IPS-15b (cell line): ENCODE measurements at regions not wholly inside any gene's neighbourhood (a gene's known extent, or its start where the extent isn't known, plus 50 kb on each side); places are given as distances from the start of the nearest gene placed in this dataset.
"Not testable (repeated sequence)": the region's sequence is repeated elsewhere in the genome, so short reads cannot be mapped to it uniquely, and the experiment has no call there.

Source experiments
- H3K27me3 ChIP-seq: one replicate; pipeline ENCODE4 v1.6.1; 2013; ENCODE audit warnings: low read length; ENCODE audit not compliant: control insufficient read depth, insufficient read depth
- H3K36me3 ChIP-seq: one replicate; pipeline ENCODE4 v1.6.1; 2013; ENCODE audit warnings: low read length; ENCODE audit not compliant: control insufficient read depth, insufficient read depth
- H3K4me1 ChIP-seq: one replicate; pipeline ENCODE4 v1.6.1; 2013; ENCODE audit warnings: mild to moderate bottlenecking, low read length; ENCODE audit not compliant: control insufficient read depth, insufficient read depth
- H3K4me3 ChIP-seq: one replicate; pipeline ENCODE4 v1.5.1; 2013; ENCODE audit warnings: low read depth, low read length
- H3K9ac ChIP-seq: one replicate; pipeline ENCODE4 v1.6.1; 2013; ENCODE audit warnings: low read depth, mild to moderate bottlenecking, low read length
- H3K9me3 ChIP-seq: one replicate; pipeline ENCODE4 v1.6.1; 2013; ENCODE audit warnings: mild to moderate bottlenecking, low read length; ENCODE audit not compliant: control insufficient read depth, insufficient read depth

DNA sequence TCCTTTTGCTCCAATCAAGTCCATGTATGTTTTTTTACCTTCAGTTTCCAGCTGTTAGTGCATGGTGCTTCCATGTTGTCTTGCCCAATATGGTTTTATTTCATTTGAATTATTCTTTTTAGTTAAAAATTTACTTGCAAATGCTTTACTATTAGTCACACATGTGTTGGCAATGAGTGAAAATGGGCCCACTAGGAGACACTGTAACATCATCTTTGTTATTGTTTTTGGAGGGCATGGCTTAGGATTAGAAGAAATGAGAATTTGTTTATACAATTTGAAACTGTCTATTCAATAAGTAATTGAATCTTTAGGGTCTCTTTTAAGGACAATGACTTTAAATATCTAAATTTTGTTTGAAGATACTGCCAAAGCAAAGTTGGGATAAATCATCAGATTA, 133.7 kb downstream of the BRMS1L start:
- Histone ChIP-seq H3K9me3 (no peaks in the 10 kb centered on the region), H3K9ac (no peak overlapping the region), H3K4me3 (no peak overlapping the region), H3K4me1 (peaks cover 4% of the 10 kb centered on the region), H3K36me3 (no peaks in the 10 kb centered on the region), H3K27me3 (no peaks in the 10 kb centered on the region)

- peaks cover 4% of the 10 kb centered on the region for H3K4me1 ChIP-seq
- H3K27me3 ChIP-seq, result no peaks in the 10 kb centered on the region
- H3K4me3 ChIP-seq, result no peak overlapping the region
- no peaks in the 10 kb centered on the region for H3K36me3 ChIP-seq
- no peaks in the 10 kb centered on the region for H3K9me3 ChIP-seq
- no peak overlapping the region for H3K9ac ChIP-seq
Observed at GRCh38 chr14:35958499-35958898, 132.4 kb downstream of the BRMS1L start.

DNA sequence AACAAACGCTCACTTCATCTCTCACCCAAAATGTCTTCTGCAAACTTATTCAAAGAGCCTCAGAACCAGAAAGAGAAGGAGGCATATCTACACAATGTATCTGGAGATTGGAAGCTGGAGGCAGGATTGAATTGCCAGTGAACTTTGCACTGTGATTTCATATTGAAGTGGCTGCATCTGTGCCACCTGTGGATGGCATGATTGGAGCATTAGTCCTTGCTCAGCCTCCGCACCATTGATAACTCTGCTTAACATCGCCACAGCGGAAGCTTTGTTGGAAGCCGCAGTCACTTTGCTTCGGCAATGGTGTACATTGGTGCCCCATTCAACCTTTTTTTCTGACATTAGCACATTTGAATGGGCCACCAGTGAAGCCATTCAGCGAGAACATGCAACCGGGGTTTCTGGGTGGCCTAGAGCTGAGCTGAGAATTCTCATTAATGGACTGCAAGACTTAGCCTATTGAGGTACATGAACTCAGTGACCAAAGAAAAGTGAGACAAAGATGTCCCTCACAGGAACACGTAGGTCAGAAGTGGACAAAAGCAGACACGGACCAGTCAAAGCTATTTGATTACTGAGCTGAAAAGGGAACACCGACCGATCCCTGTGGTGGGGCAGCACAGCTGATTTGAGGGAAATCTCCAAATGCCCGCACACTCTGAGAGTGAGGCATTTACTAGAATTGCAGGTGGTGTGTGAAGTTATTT, 130.4 kb downstream of the BRMS1L start:
- Histone ChIP-seq H3K27me3 (no peaks in the 10 kb centered on the region), H3K36me3 (no peaks in the 10 kb centered on the region), H3K4me3 (no peak overlapping the region), H3K9me3 (no peaks in the 10 kb centered on the region), H3K9ac (no peak overlapping the region), H3K4me1 (peaks cover 4% of the 10 kb centered on the region)

- no peaks in the 10 kb centered on the region for H3K9me3 ChIP-seq
- no peak overlapping the region for H3K9ac ChIP-seq
- H3K36me3 ChIP-seq, result no peaks in the 10 kb centered on the region
- no peaks in the 10 kb centered on the region for H3K27me3 ChIP-seq
- H3K4me3 ChIP-seq, result no peak overlapping the region
- peaks cover 6% of the 10 kb centered on the region for H3K4me1 ChIP-seq
Observed at GRCh38 chr14:35952584-35952983, 126.4 kb downstream of the BRMS1L start.

DNA sequence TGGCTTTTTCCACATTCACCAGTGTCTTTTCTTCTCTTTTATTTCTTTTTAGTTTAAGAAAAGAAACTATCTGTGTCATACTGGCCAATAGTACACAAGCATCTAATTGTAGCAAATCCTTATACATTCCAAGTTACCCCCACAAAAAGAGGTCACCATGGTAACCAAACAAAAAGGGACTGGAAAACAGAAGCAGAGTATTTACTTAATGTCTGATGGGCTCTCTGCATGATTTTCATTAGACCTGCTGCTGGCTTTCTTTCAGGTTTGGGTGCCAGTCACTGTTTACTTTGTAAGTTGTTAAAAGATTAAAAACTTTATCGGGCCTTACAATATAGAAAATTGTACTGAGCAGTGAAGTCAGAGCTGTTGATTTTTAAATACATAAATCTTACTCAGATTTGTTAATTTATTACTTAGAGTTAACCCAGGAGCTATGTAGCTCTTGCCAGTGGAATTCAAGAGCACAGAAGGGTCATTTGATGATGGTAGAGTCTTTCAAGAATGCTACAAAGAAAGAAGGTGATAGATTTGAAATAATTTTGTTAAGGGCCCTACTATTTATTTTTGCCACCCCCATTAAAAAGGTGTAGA, 123.9 kb downstream of the BRMS1L start:
- no peaks in the 10 kb centered on the region for H3K9me3 ChIP-seq
- H3K4me1 ChIP-seq, result peaks cover 2% of the 10 kb centered on the region
- H3K4me3 ChIP-seq, result no peak overlapping the region
- no peaks in the 10 kb centered on the region for H3K36me3 ChIP-seq
- H3K9ac ChIP-seq, result no peak overlapping the region
- no peaks in the 10 kb centered on the region for H3K27me3 ChIP-seq

GRCh38 chr14:35947983-35948382, 121.8 kb downstream of the BRMS1L start:
- not testable (repeated sequence) for H3K9me3 ChIP-seq, H3K36me3 ChIP-seq, H3K27me3 ChIP-seq, H3K4me3 ChIP-seq, H3K4me1 ChIP-seq, H3K9ac ChIP-seq

DNA sequence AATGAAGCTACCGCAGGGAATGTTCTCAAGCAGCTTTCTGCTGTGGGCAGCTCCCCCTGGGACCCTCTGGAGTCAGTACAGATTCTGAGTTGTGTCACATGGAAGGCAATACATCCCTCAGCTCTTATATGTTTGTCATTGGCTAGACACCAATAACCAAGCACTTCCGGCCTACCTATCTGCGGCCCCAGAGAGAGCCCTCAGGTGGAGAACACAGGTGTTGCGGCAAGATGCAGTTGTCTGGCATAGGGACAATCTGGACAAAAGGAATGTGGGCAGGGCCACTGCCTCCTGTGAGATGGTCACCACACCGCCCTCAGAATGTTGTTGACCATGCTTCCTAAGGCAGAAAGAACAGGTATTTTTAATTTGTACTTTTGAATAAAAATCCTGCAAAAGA, 118.7 kb downstream of the BRMS1L start:
- no peaks in the 10 kb centered on the region for H3K36me3 ChIP-seq
- no peak overlapping the region for H3K9ac ChIP-seq
- no peaks in the 10 kb centered on the region for H3K9me3 ChIP-seq

DNA sequence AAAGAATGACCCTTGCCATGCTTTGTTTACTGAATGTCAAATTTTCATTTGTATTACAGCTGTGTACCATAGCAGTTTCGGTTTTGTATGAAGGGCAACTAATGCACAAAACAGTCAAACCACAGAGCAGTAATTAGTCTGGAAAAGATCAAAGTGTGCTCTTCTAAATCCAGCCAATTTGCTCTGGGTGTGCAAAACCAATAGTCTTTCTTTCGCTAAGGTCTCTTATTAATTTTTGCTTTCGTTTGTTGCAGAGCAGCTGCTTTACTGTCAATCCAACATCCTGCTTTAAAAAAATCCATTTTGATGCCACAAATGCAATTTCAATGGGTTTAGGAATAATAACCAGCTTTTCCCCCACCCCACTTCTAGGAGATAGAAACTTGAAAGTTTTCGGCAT, 114.2 kb downstream of the BRMS1L start:
- Histone ChIP-seq H3K36me3 (no peaks in the 10 kb centered on the region), H3K4me3 (no peak overlapping the region), H3K4me1 (no peaks in the 10 kb centered on the region), H3K9me3 (no peaks in the 10 kb centered on the region), H3K9ac (no peak overlapping the region), H3K27me3 (peaks cover 35% of the 10 kb centered on the region)

More for the DNA sequence above, 118.7 kb downstream of the BRMS1L start:
- Histone ChIP-seq H3K4me1 (no peaks in the 10 kb centered on the region), H3K4me3 (no peak overlapping the region), H3K27me3 (peaks cover 9% of the 10 kb centered on the region)

GRCh38 chr14:35938770-35939169, 112.6 kb downstream of the BRMS1L start:
- H3K4me3 ChIP-seq, result no peak overlapping the region
- no peak overlapping the region for H3K9ac ChIP-seq
- H3K4me1 ChIP-seq, result no peaks in the 10 kb centered on the region
- H3K36me3 ChIP-seq, result no peaks in the 10 kb centered on the region
- H3K9me3 ChIP-seq, result no peaks in the 10 kb centered on the region
- peaks cover 35% of the 10 kb centered on the region for H3K27me3 ChIP-seq

GRCh38 chr14:35934499-35934898, 108.4 kb downstream of the BRMS1L start:
- H3K9ac ChIP-seq, result no peak overlapping the region
- H3K9me3 ChIP-seq, result no peaks in the 10 kb centered on the region
- H3K27me3 ChIP-seq, result peaks cover 23% of the 10 kb centered on the region
- no peaks in the 10 kb centered on the region for H3K4me1 ChIP-seq
- no peak overlapping the region for H3K4me3 ChIP-seq
- no peaks in the 10 kb centered on the region for H3K36me3 ChIP-seq

- Histone ChIP-seq H3K27me3 (peaks cover 10% of the 10 kb centered on the region), H3K9ac (no peak overlapping the region), H3K4me1 (no peaks in the 10 kb centered on the region), H3K36me3 (no peaks in the 10 kb centered on the region), H3K9me3 (no peaks in the 10 kb centered on the region), H3K4me3 (no peak overlapping the region)
Observed at GRCh38 chr14:35932659-35933159, 106.6 kb downstream of the BRMS1L start.

DNA sequence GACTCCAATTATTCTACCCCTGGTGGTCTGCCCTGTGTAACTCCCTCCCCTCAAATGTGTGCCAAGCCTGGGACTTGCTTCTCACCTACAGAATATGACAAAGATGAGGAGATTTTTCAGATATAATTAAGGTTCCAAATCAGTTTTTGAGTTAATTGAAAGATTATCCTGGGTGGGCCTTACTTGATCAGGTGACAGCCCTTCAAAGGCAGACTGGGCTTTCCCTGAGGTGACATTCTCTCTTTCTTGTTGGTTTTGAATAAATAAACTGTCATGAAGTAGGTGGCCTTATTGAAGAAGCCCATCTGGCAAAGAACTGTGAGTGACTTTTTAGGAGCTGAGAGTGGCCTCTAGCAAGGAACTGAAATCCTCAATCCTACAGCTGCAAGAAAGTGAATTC, 106.0 kb downstream of the BRMS1L start:
- Histone ChIP-seq H3K9ac (no peak overlapping the region), H3K4me3 (no peak overlapping the region), H3K36me3 (no peaks in the 10 kb centered on the region), H3K9me3 (no peaks in the 10 kb centered on the region), H3K4me1 (no peaks in the 10 kb centered on the region), H3K27me3 (peaks cover 4% of the 10 kb centered on the region)
